Lower leg skin (tissue), 4 donors: ENCODE measurements at regions not wholly inside any gene's neighbourhood (a gene's known extent, or its start where the extent isn't known, plus 50 kb on each side); places are given as distances from the start of the nearest gene placed in this dataset.
A peak's percentile ranks its signal among the peaks of the same experiment; 100 is the strongest.

Experiments
- DNase-seq, 2 donors: peaks; one replicate each; pipeline ENCODE4 v3.0.0-alpha.2; 2019; ENCODE audit warnings: low spot score in 2 of 2
- H3K4me3 ChIP-seq: fragments of 200-600 bp; sonication (generic); 2 replicates; pipeline ENCODE4 v1.5.1; 2017; ENCODE audit warnings: mild to moderate bottlenecking, low read depth; ENCODE audit not compliant: poor library complexity, severe bottlenecking
- CTCF ChIP-seq, 3 donors: fragments of 450-650 bp; IDR thresholded peaks; one replicate each; pipeline ENCODE4 v1.5.1; 2016; ENCODE audit warnings: antibody characterized with exemption in 3 of 3, mild to moderate bottlenecking in 3 of 3, moderate library complexity in 2 of 3
- POLR2A ChIP-seq, 2 donors: fragments of 450-650 bp; IDR thresholded peaks; one replicate each; pipeline ENCODE4 v1.6.1; 2016 to 2017; ENCODE audit warnings: antibody characterized with exemption in 2 of 2, mild to moderate bottlenecking in 1 of 2, moderate library complexity in 1 of 2
- WGBS, 2 donors: methylation state at CpG; one replicate each; pipeline ENCODE4 v1.1.5; 2018; 5-methylcytosine and 5-hydroxymethylcytosine counted together
- intact Hi-C: fragments of 100-400 bp; cut with DNase I; formaldehyde crosslinking; loops from one replicate; pipeline ENCODE4 v1.15.0; 2023; ENCODE audit warnings: low total_unique reads

- H3K4me3 ChIP-seq = no peak overlapping the region
- peak in 1 of 2 donors; percentile 5 for DNase-seq
- WGBS, 2 donors = 73 to 74% methylated on average over 5 of the region's 5 CpGs
- TF ChIP-seq CTCF (IDR thresholded peaks at IDR 0.05) (no peak), POLR2A (IDR thresholded peaks at IDR 0.05) (no peak)
- intact Hi-C loops = no loop called here
Measured at GRCh38 chr19:27734496-27735220, 1478.3 kb downstream of the UQCRFS1 start.

GRCh38 chr19:27733551-27734266, 1479.2 kb downstream of the UQCRFS1 start:
- peak in 1 of 2 donors; percentile 29 for DNase-seq
- intact Hi-C loops = no loop called here
- no peak for TF ChIP-seq POLR2A (IDR thresholded peaks at IDR 0.05)
- TF ChIP-seq CTCF (IDR thresholded peaks at IDR 0.05) = no peak
- H3K4me3 ChIP-seq = no peak overlapping the region
- 61 to 80% methylated on average over 4 of the region's 4 CpGs for WGBS, 2 donors

- WGBS, 2 donors = 86 to 87% methylated on average over 2 of the region's 2 CpGs
- TF ChIP-seq POLR2A (IDR thresholded peaks at IDR 0.05) = no peak
- no peak for TF ChIP-seq CTCF (IDR thresholded peaks at IDR 0.05)
- no peak for DNase-seq
- no peak overlapping the region for H3K4me3 ChIP-seq
- intact Hi-C loops = no loop called here
Measured at GRCh38 chr19:27729332-27729731, 1483.6 kb downstream of the UQCRFS1 start.

- intact Hi-C loops = no loop called here
- no peak for DNase-seq
- TF ChIP-seq POLR2A (IDR thresholded peaks at IDR 0.05) (no peak), CTCF (IDR thresholded peaks at IDR 0.05) (no peak)
Measured at GRCh38 chr19:27722625-27723024, 1490.3 kb downstream of the UQCRFS1 start.

GRCh38 chr19:27720155-27720554, 1492.8 kb downstream of the UQCRFS1 start:
- H3K4me3 ChIP-seq = no peak overlapping the region
- no peak for DNase-seq
- TF ChIP-seq CTCF (IDR thresholded peaks at IDR 0.05) (no peak), POLR2A (IDR thresholded peaks at IDR 0.05) (no peak)
- WGBS, 2 donors = 77 to 84% methylated on average over 5 of the region's 5 CpGs
- intact Hi-C loops = no loop called here

More at GRCh38 chr19:27722625-27723024, 1490.3 kb downstream of the UQCRFS1 start:
- 80 to 85% methylated on average over 4 of the region's 4 CpGs for WGBS, 2 donors
- no peak overlapping the region for H3K4me3 ChIP-seq
